K562 (cell line): ENCODE measurements at regions not wholly inside any gene's neighbourhood (a gene's known extent, or its start where the extent isn't known, plus 50 kb on each side); places are given as distances from the start of the nearest gene placed in this dataset.

ENCODE experiments used
- BACH1 ChIP-seq: fragments of 200-800 bp; sonication (Bioruptor generic); IDR thresholded peaks from 2 replicates; pipeline ENCODE4 v1.6.1; 2016; ENCODE audit warnings: missing genetic modification characterization, missing compliant biosample characterization
- C11orf30 ChIP-seq: fragments of 450-650 bp; IDR thresholded peaks from 2 replicates; pipeline ENCODE4 v1.6.1; 2016; ENCODE audit warnings: low read depth, mild to moderate bottlenecking
- CBX1 ChIP-seq: sonication (generic); IDR thresholded peaks from 2 replicates; pipeline ENCODE4 v1.6.1; 2016; ENCODE audit warnings: antibody characterized with exemption, low read depth, mild to moderate bottlenecking
- E2F5 ChIP-seq: sonication (generic); formaldehyde crosslinking; IDR thresholded peaks from 2 replicates; pipeline ENCODE4 v1.8.0; 2022; ENCODE audit warnings: mild to moderate bottlenecking, missing genetic modification reagents
- GTF2A2 ChIP-seq: IDR thresholded peaks from 2 replicates; pipeline ENCODE4 v1.6.1; 2016; ENCODE audit warnings: mild to moderate bottlenecking, missing genetic modification characterization, missing compliant biosample characterization
- JUN ChIP-seq, 2 experiments: sonication (generic) in 1 of 2; formaldehyde crosslinking in 1 of 2; IDR thresholded peaks; 2 replicates each; pipeline versions ENCODE4 v1.6.1 to v1.8.0; 2012 to 2022; ENCODE audit warnings: borderline replicate concordance in 2 of 2, mild to moderate bottlenecking in 2 of 2, improper control_type of control experiment in 1 of 2, low read depth in 1 of 2, low read length in 1 of 2, missing genetic modification reagents in 1 of 2
- MAFG ChIP-seq: fragments of 450-650 bp; conservative IDR thresholded peaks from 2 replicates; pipeline ENCODE4 v1.6.1; 2016; ENCODE audit warnings: missing genetic modification characterization, missing compliant biosample characterization
- MCM3 ChIP-seq: fragments of 450-650 bp; IDR thresholded peaks from 2 replicates; pipeline ENCODE4 v1.6.1; 2016
- MXD1 ChIP-seq: fragments of 250-450 bp; sonication (Bioruptor Pico); IDR thresholded peaks from 2 replicates; pipeline ENCODE4 v1.8.0; 2021; ENCODE audit warnings: borderline replicate concordance, mild to moderate bottlenecking, moderate library complexity; ENCODE audit not compliant: poor library complexity, severe bottlenecking
- NFXL1 ChIP-seq: fragments of 450-650 bp; formaldehyde crosslinking; IDR thresholded peaks from 2 replicates; pipeline ENCODE4 v1.4.0; 2021; ENCODE audit warnings: mild to moderate bottlenecking
- PURB ChIP-seq: sonication (generic); formaldehyde crosslinking; IDR thresholded peaks from 2 replicates; pipeline ENCODE4 v1.9.0; 2021; ENCODE audit warnings: low read depth, mild to moderate bottlenecking, missing genetic modification reagents
- RBFOX2 ChIP-seq: fragments of 200-400 bp; formaldehyde crosslinking; IDR thresholded peaks from 2 replicates; pipeline ENCODE4 v1.6.1; 2017; ENCODE audit warnings: low read depth, mild to moderate bottlenecking, low read length, moderate library complexity
- SLC30A9 ChIP-seq: fragments of 250-450 bp; sonication (Bioruptor Pico); IDR thresholded peaks from 2 replicates; pipeline ENCODE4 v1.8.0; 2022; ENCODE audit warnings: mild to moderate bottlenecking, moderate library complexity
- TAF7 ChIP-seq: fragments of 450-650 bp; IDR thresholded peaks from 2 replicates; pipeline ENCODE4 v1.6.1; 2016; ENCODE audit warnings: missing genetic modification characterization, missing compliant biosample characterization
- ZBTB34 ChIP-seq: fragments of 250-450 bp; sonication (Bioruptor Pico); IDR thresholded peaks from 2 replicates; pipeline ENCODE4 v1.8.0; 2021; ENCODE audit warnings: mild to moderate bottlenecking, moderate library complexity
- ZNF668 ChIP-seq: fragments of 250-450 bp; sonication (Bioruptor Pico); IDR thresholded peaks from 2 replicates; pipeline ENCODE4 v1.8.0; 2022; ENCODE audit warnings: mild to moderate bottlenecking, inconsistent platforms
- ZNF696 ChIP-seq: fragments of 250-450 bp; sonication (Bioruptor Pico); conservative IDR thresholded peaks from 2 replicates; pipeline ENCODE4 v1.4.0; 2020; ENCODE audit warnings: mild to moderate bottlenecking, moderate library complexity
- TF ChIP-seq, protein P1 (sequence below): fragments of 450-650 bp; formaldehyde crosslinking; IDR thresholded peaks from 2 replicates; pipeline ENCODE4 v1.4.0; 2020; ENCODE audit warnings: mild to moderate bottlenecking, moderate library complexity

GRCh38 chr7:153400735-153401593 lies 641.4 kb downstream of the ACTR3B start (continued):
- TF ChIP-seq, protein P1, sequence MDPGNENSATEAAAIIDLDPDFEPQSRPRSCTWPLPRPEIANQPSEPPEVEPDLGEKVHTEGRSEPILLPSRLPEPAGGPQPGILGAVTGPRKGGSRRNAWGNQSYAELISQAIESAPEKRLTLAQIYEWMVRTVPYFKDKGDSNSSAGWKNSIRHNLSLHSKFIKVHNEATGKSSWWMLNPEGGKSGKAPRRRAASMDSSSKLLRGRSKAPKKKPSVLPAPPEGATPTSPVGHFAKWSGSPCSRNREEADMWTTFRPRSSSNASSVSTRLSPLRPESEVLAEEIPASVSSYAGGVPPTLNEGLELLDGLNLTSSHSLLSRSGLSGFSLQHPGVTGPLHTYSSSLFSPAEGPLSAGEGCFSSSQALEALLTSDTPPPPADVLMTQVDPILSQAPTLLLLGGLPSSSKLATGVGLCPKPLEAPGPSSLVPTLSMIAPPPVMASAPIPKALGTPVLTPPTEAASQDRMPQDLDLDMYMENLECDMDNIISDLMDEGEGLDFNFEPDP, result no peak
- TF ChIP-seq C11orf30, result peak; percentile 62
- no peak for TF ChIP-seq MXD1 (CRISPR knock-in tag)
- 0 out of 2 replicates have a peak, but pooled peaks have one; percentile 62 for TF ChIP-seq E2F5 (CRISPR knock-in tag)
- no peak for TF ChIP-seq ZBTB34 (CRISPR knock-in tag)
- TF ChIP-seq PURB, result no peak
- TF ChIP-seq NFXL1 (CRISPR knock-in tag), result peak; percentile 13; the same call in 1 of the 2 replicates
- no peak for TF ChIP-seq TAF7 (tag)
- TF ChIP-seq BACH1 (tag), result no peak
- no peak for TF ChIP-seq GTF2A2 (tag)
- TF ChIP-seq MAFG (tag), result peak; percentile 71; the same call in 1 of the 2 replicates
- TF ChIP-seq ZNF668 (CRISPR knock-in tag), result no peak
- TF ChIP-seq RBFOX2, result peak; percentile 62
- TF ChIP-seq JUN (IDR thresholded peaks at IDR 0.05; ENCODE audit: borderline replicate concordance, low read depth, low read length), result no peak
- no peak for TF ChIP-seq JUN (CRISPR knock-in tag; IDR thresholded peaks at IDR 0.05; ENCODE audit: borderline replicate concordance)
- TF ChIP-seq MCM3, result no peak
- no peak for TF ChIP-seq CBX1
- TF ChIP-seq SLC30A9 (CRISPR knock-in tag), result no peak
- no peak for TF ChIP-seq ZNF696 (CRISPR knock-in tag)
